Sigmoid colon (tissue), 6 donors: ENCODE measurements at regions not wholly inside any gene's neighbourhood (a gene's known extent, or its start where the extent isn't known, plus 50 kb on each side); places are given as distances from the start of the nearest gene placed in this dataset.

Experiments
- DNase-seq: peaks from one replicate; pipeline ENCODE4 v3.0.0-alpha.2; 2019
- H3K27ac ChIP-seq, 4 donors: fragments of 200-600 bp; sonication (generic); one replicate each; pipeline ENCODE4 v1.5.1; 2016 to 2019; ENCODE audit warnings: mild to moderate bottlenecking in 1 of 4
- H3K27me3 ChIP-seq, 3 donors: fragments of 200-600 bp; sonication (generic); one replicate each; pipeline ENCODE4 v1.5.1; 2019; ENCODE audit warnings: mild to moderate bottlenecking in 1 of 3
- H3K36me3 ChIP-seq, 4 donors: fragments of 200-600 bp; sonication (generic); one replicate each; pipeline ENCODE4 v1.5.1; 2016 to 2019
- H3K4me1 ChIP-seq, 4 donors: fragments of 200-600 bp; sonication (generic); one replicate each; pipeline ENCODE4 v1.5.1; 2017 to 2019
- H3K4me3 ChIP-seq, 4 donors: fragments of 200-600 bp; sonication (generic); one replicate each; pipeline ENCODE4 v1.5.1; 2017 to 2019; ENCODE audit warnings: mild to moderate bottlenecking in 2 of 4, moderate library complexity in 1 of 4
- H3K9me3 ChIP-seq, 4 donors: fragments of 200-600 bp in 3 of 4; sonication (generic) in 3 of 4; one replicate each; pipeline versions ENCODE4 v1.5.1 to v1.6.1; 2013 to 2019
- CTCF ChIP-seq, 4 experiments: fragments of 450-650 bp in 3 of 4; fragments of 200-600 bp in 1 of 4; IDR thresholded peaks; one replicate each; pipeline ENCODE4 v1.5.1; 2016 to 2019; ENCODE audit warnings: antibody characterized with exemption in 4 of 4, mild to moderate bottlenecking in 3 of 4, moderate library complexity in 2 of 4
- EP300 ChIP-seq, 4 donors: sonication (generic); formaldehyde crosslinking; IDR thresholded peaks; one replicate each; pipeline ENCODE4 v1.6.1; 2017; ENCODE audit warnings: antibody characterized with exemption in 4 of 4
- POLR2A ChIP-seq, 2 donors: fragments of 450-650 bp; IDR thresholded peaks; one replicate each; pipeline ENCODE4 v1.6.1; 2016; ENCODE audit warnings: antibody characterized with exemption in 2 of 2, mild to moderate bottlenecking in 2 of 2, moderate library complexity in 2 of 2
- POLR2AphosphoS5 ChIP-seq, 4 donors: sonication (generic); formaldehyde crosslinking; IDR thresholded peaks; one replicate each; pipeline ENCODE4 v1.6.1; 2017; ENCODE audit warnings: antibody characterized with exemption in 4 of 4
- WGBS, 2 donors: extraction: QIAGEN DNeasy Blood & Tissue Kit; methylation state at CpG; one replicate each; pipeline ENCODE4 v1.1.7; 2013; 5-methylcytosine and 5-hydroxymethylcytosine counted together
- intact Hi-C: fragments of 100-400 bp; cut with DNase I; formaldehyde crosslinking; loops from one replicate; pipeline ENCODE4 v1.15.1; 2023
- donor health status: healthy with polysubstance abuse.
- donor health status: healthy.

DNA sequence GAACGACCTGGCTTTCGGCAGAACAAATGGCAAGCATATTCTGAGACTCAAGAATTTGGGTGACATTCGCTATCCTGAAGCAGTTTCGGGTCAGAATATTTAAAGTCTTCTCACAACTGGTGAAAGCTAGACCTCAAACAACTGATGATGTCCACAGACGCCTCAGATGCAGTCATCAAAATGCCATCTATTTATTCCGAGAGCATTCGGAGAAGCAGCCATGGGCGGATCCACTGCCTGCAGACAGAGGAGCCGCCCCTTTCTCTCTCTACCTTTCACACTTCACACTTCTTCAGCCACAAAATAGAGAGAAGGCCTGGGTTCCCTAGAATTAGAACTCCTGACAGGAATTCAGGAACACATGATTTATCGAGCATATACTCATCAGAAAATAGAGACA is 65.8 kb upstream of the CREB1 start:
- intact Hi-C loops = no loop called here

DNA sequence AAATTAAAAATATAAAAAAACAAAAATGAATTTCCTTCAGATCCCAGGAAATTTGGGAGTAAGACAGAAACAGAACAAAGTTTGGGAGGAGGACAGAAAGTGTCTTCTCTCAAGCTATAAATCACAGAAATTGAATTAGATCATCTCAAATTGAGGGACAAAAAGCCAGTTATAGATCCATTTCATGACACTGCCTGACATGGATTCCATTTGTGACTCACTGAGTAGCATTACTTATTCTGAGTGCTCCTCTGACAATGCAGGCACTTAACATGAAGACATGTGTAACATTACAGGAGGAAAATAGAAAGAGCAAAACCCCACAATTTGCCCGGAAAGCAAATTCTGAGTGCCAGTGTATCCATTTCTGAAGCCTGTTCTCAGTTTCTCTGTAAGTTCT is 63.9 kb upstream of the CREB1 start:
- WGBS, 2 donors = 93 to 96% methylated on average over 1 of the region's 1 CpG
- Histone ChIP-seq H3K4me3 (no peak overlapping the region), H3K27ac (no peak overlapping the region), H3K36me3 (no peaks in the 10 kb centered on the region), H3K9me3 (no peaks in the 10 kb centered on the region), H3K27me3 (no peaks in the 10 kb centered on the region), H3K4me1 (no peaks in the 10 kb centered on the region)
- intact Hi-C loops = no loop called here
- TF ChIP-seq POLR2A (IDR thresholded peaks at IDR 0.05) (no peak), CTCF (IDR thresholded peaks at IDR 0.05) (no peak), POLR2AphosphoS5 (IDR thresholded peaks at IDR 0.05) (no peak), EP300 (IDR thresholded peaks at IDR 0.05) (no peak)
- DNase-seq = no peak

More for the DNA sequence above, 65.8 kb upstream of the CREB1 start:
- Histone ChIP-seq H3K27me3 (no peaks in the 10 kb centered on the region), H3K27ac (no peak overlapping the region), H3K4me3 (no peak overlapping the region), H3K9me3 (no peaks in the 10 kb centered on the region), H3K4me1 (no peaks in the 10 kb centered on the region), H3K36me3 (no peaks in the 10 kb centered on the region)
- TF ChIP-seq EP300 (IDR thresholded peaks at IDR 0.05) = no peak
- TF ChIP-seq POLR2A (IDR thresholded peaks at IDR 0.05) = no peak
- no peak for TF ChIP-seq POLR2AphosphoS5 (IDR thresholded peaks at IDR 0.05)
- TF ChIP-seq CTCF (IDR thresholded peaks at IDR 0.05) = no peak
- WGBS, 2 donors = 89 to 94% methylated on average over 10 of the region's 10 CpGs
- no peak for DNase-seq

DNA sequence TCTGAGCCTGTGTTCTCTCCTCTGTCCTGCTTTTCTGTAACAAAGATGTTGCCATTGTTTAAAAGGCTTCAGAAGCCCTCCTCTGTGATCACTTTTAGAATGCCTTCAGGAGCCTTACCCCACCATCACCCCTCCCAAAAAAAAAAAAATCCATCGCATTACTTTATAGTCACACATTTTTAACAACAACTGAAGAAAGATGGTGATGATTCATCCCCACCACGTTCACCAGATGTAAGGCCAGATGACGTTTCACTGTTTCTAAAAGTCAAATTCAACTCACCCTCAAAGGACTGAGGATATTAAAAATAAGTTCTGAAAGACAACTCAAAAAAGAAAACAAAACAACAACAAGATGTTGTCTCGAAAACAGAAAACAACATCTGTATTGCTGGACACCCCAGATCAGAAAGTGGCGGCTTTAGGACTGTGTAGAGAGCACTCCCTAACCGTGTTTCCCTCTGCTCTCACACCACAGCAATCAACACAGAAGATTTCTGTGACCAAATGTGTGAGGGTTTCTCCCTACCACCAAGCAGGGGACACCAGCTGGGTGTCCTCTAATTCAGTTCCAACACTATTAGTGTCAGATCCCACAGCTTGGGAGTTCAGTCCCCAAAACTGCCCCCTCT is 61.9 kb upstream of the CREB1 start:
- H3K36me3 ChIP-seq = no peaks in the 10 kb centered on the region
- H3K4me3 ChIP-seq = no peak overlapping the region
- 64 to 67% methylated on average over 6 of the region's 6 CpGs for WGBS, 2 donors
- no peak overlapping the region for H3K27ac ChIP-seq
- DNase-seq = no peak
- TF ChIP-seq CTCF (IDR thresholded peaks at IDR 0.05) (no peak), EP300 (IDR thresholded peaks at IDR 0.05) (no peak)
- peaks cover 0 to 3% (median 2%) of the 10 kb centered on the region in 4 donors for H3K4me1 ChIP-seq
- intact Hi-C loops = no loop called here
- H3K27me3 ChIP-seq = no peaks in the 10 kb centered on the region
- no peaks in the 10 kb centered on the region for H3K9me3 ChIP-seq

GRCh38 chr2:207468488-207468887 is 61.3 kb upstream of the CREB1 start:
- no peaks in the 10 kb centered on the region for H3K9me3 ChIP-seq
- no peak overlapping the region for H3K27ac ChIP-seq
- TF ChIP-seq POLR2A (IDR thresholded peaks at IDR 0.05) (no peak), POLR2AphosphoS5 (IDR thresholded peaks at IDR 0.05) (no peak), EP300 (IDR thresholded peaks at IDR 0.05) (no peak), CTCF (IDR thresholded peaks at IDR 0.05) (no peak)
- no peak overlapping the region for H3K4me3 ChIP-seq
- intact Hi-C loops = no loop called here
- 90 to 94% methylated on average over 4 of the region's 4 CpGs for WGBS, 2 donors
- peaks cover 0 to 10% (median 7%) of the 10 kb centered on the region in 4 donors for H3K4me1 ChIP-seq
- DNase-seq = no peak
- no peaks in the 10 kb centered on the region for H3K36me3 ChIP-seq
- H3K27me3 ChIP-seq = no peaks in the 10 kb centered on the region

GRCh38 chr2:207469451-207469850 is 60.3 kb upstream of the CREB1 start:
- no peak for DNase-seq
- TF ChIP-seq POLR2AphosphoS5 (IDR thresholded peaks at IDR 0.05) (no peak), POLR2A (IDR thresholded peaks at IDR 0.05) (no peak), CTCF (IDR thresholded peaks at IDR 0.05) (no peak), EP300 (IDR thresholded peaks at IDR 0.05) (no peak)
- Histone ChIP-seq H3K27ac (no peak overlapping the region), H3K4me3 (no peak overlapping the region), H3K27me3 (no peaks in the 10 kb centered on the region), H3K36me3 (no peaks in the 10 kb centered on the region), H3K4me1 (peaks cover 0 to 11% (median 8%) of the 10 kb centered on the region in 4 donors), H3K9me3 (no peaks in the 10 kb centered on the region)
- intact Hi-C loops = no loop called here
- 91 to 95% methylated on average over 6 of the region's 6 CpGs for WGBS, 2 donors
